NCI-H2171 (cell line): ENCODE measurements at regions not wholly inside any gene's neighbourhood (a gene's known extent, or its start where the extent isn't known, plus 50 kb on each side); places are given as distances from the start of the nearest gene placed in this dataset.
A peak's percentile ranks its signal among the peaks of the same experiment; 100 is the strongest.

Experiments
- DNase-seq: peaks from one replicate; lab custom pipeline; 2025; lab: John Stamatoyannopoulos, UW

GRCh38 chr4:54988655-54989054, 136.7 kb downstream of the KDR start:
- DNase-seq: no peak

- no peak for DNase-seq
These were observed 139.1 kb downstream of the KDR start for GRCh38 chr4:54986095-54986846.

DNA sequence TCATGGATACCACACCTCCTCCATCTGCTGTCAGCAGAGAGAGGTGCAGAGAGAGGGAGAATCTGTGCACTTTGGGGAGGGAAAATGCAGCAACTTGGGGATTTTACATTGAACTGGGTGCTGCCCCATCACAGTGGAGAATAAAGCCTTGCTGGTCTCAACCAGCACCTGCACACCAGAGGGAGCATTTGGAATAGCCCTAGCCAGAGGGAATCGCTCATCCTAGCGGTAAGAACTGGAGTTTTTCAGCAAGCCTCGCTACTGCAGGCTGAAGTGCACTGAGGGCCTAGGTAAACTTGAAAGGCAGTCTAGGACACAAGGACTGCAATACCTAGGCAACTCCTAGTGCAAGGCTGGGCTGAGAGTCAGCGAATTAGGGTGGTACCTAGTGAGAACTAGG, 148.7 kb downstream of the KDR start:
- no peak for DNase-seq

GRCh38 chr4:54976031-54976430, 149.4 kb downstream of the KDR start:
- DNase-seq: no peak

- DNase-seq: no peak
These were observed 151.6 kb downstream of the KDR start for GRCh38 chr4:54973784-54974183.

DNA sequence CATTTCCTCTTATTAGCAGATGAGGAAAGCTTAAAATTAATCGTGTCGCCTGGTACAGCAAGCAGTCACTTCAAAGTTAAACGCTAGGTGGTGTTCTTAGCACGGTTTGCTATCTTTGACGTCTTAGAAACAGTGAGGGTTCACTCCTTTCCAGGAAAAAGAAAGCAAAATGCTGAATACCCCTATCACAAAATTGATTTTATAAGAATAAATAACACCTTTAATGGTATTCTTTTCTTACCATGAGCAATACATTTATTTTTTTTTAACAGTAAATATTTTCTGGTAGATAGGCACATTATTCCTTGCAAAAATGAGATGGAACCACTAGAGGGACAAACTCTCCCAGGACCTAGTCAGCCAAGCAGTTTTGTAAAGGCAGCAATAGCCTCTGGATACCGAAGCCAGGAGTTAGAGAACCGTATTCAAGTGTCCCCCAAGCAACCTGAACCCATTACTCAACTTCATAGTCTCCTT, 153.9 kb downstream of the KDR start:
- peak; percentile 8 for DNase-seq

GRCh38 chr4:54967289-54967688, 158.1 kb downstream of the KDR start:
- no peak for DNase-seq

DNA sequence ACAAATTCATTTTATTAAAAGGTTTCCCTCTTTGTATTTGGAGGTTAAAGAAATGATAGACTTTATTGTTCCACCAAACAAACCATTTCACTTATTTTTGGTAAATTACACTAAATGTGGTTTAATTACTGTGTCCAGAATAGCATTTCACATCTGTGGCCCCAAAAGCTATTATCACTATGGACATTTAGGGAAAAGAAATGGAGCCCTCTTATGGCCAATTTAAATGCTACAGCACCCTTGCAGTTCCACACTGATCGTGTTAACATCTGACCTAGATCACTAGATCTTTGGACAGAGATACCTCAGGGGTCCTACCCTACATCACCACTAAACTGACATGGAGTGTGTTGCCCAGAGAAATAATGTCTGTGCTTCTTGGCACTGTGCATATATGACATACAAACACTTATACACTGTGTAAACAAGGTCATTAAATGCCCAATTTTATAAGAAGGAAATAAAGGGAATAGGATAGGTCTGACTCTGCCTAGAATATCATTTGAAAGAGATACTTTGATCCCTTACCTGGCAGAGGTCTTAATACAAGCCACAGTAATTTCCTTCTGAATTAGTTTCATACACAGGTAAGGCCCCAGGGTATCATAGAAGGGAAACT, 163.9 kb downstream of the KDR start:
- no peak for DNase-seq

DNA sequence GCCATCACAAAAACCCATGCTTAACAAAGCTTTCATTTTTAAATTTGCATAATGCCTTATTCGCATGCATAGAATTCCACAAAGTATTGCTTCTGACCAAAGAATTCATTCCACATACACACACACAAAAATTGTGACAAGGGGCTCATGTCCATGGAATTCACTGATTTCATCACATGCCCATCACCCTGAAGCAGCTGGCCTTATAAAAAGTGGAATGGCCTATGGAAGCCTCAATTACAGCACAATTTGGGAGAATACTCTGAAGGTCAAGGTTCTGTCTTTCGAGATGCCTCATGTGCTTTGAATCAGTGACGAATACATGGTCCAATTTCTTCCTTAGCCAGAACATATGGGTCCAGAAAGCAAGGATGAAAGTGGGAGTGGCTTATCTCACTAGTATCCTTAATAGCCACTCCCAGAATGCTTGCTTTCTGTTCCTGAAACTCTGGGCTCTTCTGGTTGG, 165.7 kb downstream of the KDR start:
- DNase-seq: no peak

DNA sequence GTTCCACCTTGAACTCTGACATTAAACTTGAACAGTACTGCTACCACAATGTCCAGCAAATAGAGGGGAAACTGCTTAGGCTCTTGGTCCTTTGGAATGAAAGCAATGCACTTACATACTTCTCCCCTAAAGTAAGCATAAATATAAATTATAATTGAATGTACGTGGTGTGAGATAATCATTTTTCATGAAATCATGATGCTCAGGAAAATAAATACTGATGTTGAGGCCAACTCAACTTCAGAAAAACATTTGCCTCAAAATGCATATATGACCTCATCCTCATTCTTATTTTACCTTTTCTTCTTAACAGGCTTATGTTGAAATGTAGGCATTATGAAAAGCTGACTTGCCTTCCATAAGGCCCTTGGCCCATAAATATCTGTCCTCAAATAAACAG, 166.3 kb downstream of the KDR start:
- no peak for DNase-seq

- no peak for DNase-seq
These were observed 167.2 kb downstream of the KDR start for GRCh38 chr4:54958236-54958635.

GRCh38 chr4:54954656-54955388, 170.6 kb downstream of the KDR start:
- no peak for DNase-seq

DNA sequence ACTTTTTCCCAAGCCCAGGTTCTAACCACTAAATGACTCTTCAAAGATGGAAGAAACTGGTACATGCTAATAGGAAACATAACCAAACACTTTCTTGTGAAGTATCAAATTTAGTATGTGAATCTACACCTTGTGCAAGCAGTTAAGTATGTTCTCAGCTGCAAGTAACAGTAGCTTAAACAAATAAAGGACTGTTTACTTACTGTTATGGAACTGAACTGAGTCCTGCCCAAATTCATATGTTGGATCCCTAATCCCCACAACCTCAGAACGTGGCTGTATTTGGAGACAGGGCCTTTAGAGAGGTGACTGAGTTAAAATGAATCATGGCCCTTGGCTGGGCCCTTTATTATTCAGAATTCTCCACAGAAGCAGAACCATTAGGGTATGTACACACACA, 178.7 kb downstream of the KDR start:
- DNase-seq: no peak

- DNase-seq: no peak
These were observed 179.6 kb downstream of the KDR start for GRCh38 chr4:54945838-54946237.

GRCh38 chr4:54942721-54943120, 182.7 kb downstream of the KDR start:
- no peak for DNase-seq

- DNase-seq: no peak
These were observed 183.3 kb downstream of the KDR start for GRCh38 chr4:54941994-54942552.

DNA sequence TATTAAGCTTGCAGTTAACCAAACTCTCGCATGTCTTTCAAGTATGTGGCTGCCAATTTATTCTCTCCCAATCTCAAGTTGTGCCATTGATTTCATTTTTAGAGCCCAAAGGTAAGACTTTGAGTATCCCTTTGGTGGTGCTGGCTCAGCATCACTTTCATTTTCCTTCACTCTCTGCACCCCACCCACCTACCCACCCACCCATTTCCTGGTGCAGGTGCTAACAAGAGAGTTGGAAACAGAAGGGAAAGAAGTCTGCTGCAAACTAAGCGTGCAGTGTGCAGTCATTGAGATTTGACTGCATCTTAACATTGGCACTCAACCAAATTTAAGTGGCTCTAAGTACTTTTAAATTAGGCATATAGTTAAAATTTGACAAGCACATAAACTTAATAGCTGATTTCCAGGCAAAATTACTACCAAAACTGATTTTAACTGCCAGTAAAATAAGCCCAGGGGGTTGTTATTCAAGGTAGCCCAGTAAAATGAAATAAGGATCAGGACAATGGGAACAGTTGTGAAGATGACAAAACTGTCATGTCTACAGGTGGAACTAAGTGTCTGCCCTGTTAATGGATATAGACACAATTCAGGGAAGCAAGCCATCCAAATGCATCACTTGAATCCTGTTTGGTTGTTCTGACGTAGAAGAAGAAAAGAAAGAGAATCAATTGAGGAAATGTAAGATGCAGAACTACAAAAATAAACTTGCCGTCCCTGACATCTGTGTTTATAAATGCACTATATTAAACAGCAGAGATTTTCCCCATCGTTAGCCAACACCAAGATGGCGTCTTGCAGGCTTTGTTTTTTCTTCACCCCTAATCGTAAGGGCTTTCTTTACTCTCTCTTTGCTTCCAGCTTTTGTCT, 184.2 kb downstream of the KDR start:
- no peak for DNase-seq

DNA sequence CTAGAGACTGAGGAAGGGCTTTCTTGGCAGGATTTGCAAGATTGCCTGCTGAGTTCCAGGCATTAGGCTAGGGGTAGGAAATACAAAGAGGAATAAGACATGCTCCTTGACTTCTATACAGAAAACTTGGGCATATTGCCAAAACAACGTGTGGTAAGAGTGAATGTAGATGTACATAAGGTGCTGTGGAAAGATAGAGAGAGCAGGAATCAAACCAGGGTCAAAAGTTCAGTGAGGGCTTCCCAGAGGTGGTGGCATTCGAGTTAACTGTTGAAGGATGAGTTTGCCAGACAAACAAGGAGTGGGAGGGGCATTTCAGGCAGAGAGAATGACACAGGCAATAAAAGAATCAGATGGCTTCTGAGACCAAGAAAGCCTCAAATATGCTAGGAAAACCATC, 187.9 kb downstream of the KDR start:
- peak; percentile 4 for DNase-seq

GRCh38 chr4:54933579-54933978, 191.8 kb downstream of the KDR start:
- no peak for DNase-seq

DNA sequence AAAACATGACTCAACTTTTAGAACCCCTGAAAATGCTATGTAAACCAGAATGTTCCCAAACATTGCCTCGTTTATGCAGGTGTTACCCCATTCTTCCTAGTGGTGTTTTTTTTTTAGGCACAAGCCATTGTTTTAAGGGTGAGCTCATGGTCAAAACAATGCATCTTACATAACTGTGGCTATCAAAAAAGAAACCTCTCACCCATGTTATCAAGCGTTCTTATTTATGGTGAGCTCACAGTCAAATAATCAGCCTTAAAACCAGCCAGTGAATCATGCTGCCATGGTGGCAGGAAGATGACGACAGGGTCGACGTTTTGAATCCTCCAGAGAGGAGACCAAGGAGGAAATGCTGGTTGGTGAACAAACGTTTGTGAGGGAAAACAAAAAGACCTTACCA, 195.2 kb downstream of the KDR start:
- no peak for DNase-seq

- DNase-seq: peak; percentile 78
These were observed 195.9 kb downstream of the KDR start for GRCh38 chr4:54929459-54929858.

DNA sequence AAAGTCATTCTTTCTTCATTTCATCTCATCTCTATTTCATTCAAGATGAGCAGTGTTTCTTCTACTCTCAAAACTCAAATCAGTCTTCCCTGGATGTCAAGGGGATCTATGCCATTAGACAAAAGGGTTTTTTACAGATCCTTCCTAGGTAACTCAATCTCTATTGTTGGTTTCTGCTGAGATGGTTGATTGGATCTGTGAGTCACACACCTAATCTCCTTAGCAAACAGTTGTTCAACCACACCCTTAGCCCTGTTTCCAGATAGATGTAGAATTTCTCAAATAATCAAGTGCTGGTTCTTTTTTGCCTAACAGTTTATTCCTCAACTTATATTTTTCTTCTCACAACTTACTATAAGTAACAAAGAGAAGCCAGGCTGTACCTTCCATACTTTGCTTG, 200.5 kb downstream of the KDR start:
- DNase-seq: no peak
